H9 (cell line): ENCODE measurements at regions not wholly inside any gene's neighbourhood (a gene's known extent, or its start where the extent isn't known, plus 50 kb on each side); places are given as distances from the start of the nearest gene placed in this dataset.

ENCODE experiments used
- DNase-seq: peaks from one replicate; pipeline ENCODE4 v3.0.0-alpha.2; 2017
- H2AFZ ChIP-seq: one replicate; pipeline ENCODE4 v1.6.1; 2013; ENCODE audit warnings: mild to moderate bottlenecking, low read length, control low read depth, moderate library complexity
- H2AK5ac ChIP-seq: 2 replicates; pipeline ENCODE4 v1.6.1; 2013; ENCODE audit warnings: low read length, control low read depth, mixed read lengths; ENCODE audit not compliant: insufficient read length
- H2BK120ac ChIP-seq: one replicate; pipeline ENCODE4 v1.6.1; 2013; ENCODE audit warnings: low read depth, mild to moderate bottlenecking, low read length, control low read depth, inconsistent platforms; ENCODE audit not compliant: poor library complexity, severe bottlenecking
- H2BK12ac ChIP-seq: 2 replicates; pipeline ENCODE4 v1.6.1; 2013; ENCODE audit warnings: low read length, control low read depth, mixed read lengths, low read depth; ENCODE audit not compliant: insufficient read length
- H2BK15ac ChIP-seq: 2 replicates; pipeline ENCODE4 v1.6.1; 2013; ENCODE audit warnings: low read depth, low read length, control low read depth
- H2BK20ac ChIP-seq: one replicate; pipeline ENCODE4 v1.6.1; 2013; ENCODE audit warnings: low read depth, mild to moderate bottlenecking, low read length, control low read depth, inconsistent platforms; ENCODE audit not compliant: poor library complexity, severe bottlenecking
- H2BK5ac ChIP-seq: 2 replicates; pipeline ENCODE4 v1.6.1; 2013; ENCODE audit warnings: low read length, control low read depth, mixed read lengths; ENCODE audit not compliant: insufficient read length
- H3K14ac ChIP-seq: 2 replicates; pipeline ENCODE4 v1.6.1; 2013; ENCODE audit warnings: low read length, control low read depth; ENCODE audit not compliant: insufficient read depth
- H3K18ac ChIP-seq: 2 replicates; pipeline ENCODE4 v1.6.1; 2013; ENCODE audit warnings: low read depth, mild to moderate bottlenecking, mixed read lengths, low read length, control low read depth; ENCODE audit not compliant: insufficient read length
- H3K23ac ChIP-seq: 2 replicates; pipeline ENCODE4 v1.6.1; 2013; ENCODE audit warnings: low read length, control low read depth, mixed read lengths, low read depth; ENCODE audit not compliant: insufficient read length
- H3K23me2 ChIP-seq: 2 replicates; pipeline ENCODE4 v1.6.1; 2013; ENCODE audit warnings: low read depth, mild to moderate bottlenecking, mixed read lengths, low read length, control low read depth; ENCODE audit not compliant: insufficient read length, poor library complexity, severe bottlenecking
- H3K27ac ChIP-seq: 2 replicates; pipeline ENCODE4 v1.5.1; 2013; ENCODE audit warnings: low read length, control low read depth, mixed read lengths, low read depth; ENCODE audit not compliant: insufficient read length
- H3K27me3 ChIP-seq: 2 replicates; pipeline ENCODE4 v1.6.1; 2013; ENCODE audit warnings: low read length, control low read depth, inconsistent platforms; ENCODE audit not compliant: insufficient read depth
- H3K4ac ChIP-seq: 2 replicates; pipeline ENCODE4 v1.6.1; 2013; ENCODE audit warnings: low read depth, mild to moderate bottlenecking, control low read depth, inconsistent platforms, low read length, moderate library complexity
- H3K4me1 ChIP-seq: 2 replicates; pipeline ENCODE4 v1.6.1; 2013; ENCODE audit warnings: low read length, control low read depth, inconsistent platforms; ENCODE audit not compliant: insufficient read depth
- H3K4me2 ChIP-seq: 2 replicates; pipeline ENCODE4 v1.6.1; 2013; ENCODE audit warnings: low read length, control low read depth, mixed read lengths; ENCODE audit not compliant: insufficient read length, insufficient read depth
- H3K56ac ChIP-seq: 2 replicates; pipeline ENCODE4 v1.6.1; 2013; ENCODE audit warnings: low read depth, mild to moderate bottlenecking, mixed read lengths, low read length, control low read depth; ENCODE audit not compliant: insufficient read length
- H3K79me1 ChIP-seq: 2 replicates; pipeline ENCODE4 v1.6.1; 2013; ENCODE audit warnings: low read depth, mild to moderate bottlenecking, moderate library complexity, low read length, control low read depth, inconsistent platforms; ENCODE audit not compliant: insufficient read depth, poor library complexity, severe bottlenecking
- H3K79me2 ChIP-seq: 2 replicates; pipeline ENCODE4 v1.6.1; 2013; ENCODE audit warnings: low read length, control low read depth, inconsistent platforms; ENCODE audit not compliant: insufficient read depth
- H3K9ac ChIP-seq: 2 replicates; pipeline ENCODE4 v1.6.1; 2013; ENCODE audit warnings: low read length, control low read depth, mixed read lengths; ENCODE audit not compliant: insufficient read length; ENCODE audit errors: extremely low read depth
- H3K9me3 ChIP-seq: one replicate; pipeline ENCODE4 v1.6.1; 2013; ENCODE audit warnings: low read depth, low read length, inconsistent platforms; ENCODE audit not compliant: control insufficient read depth
- H3T11ph ChIP-seq: one replicate; pipeline ENCODE4 v1.6.1; 2013; ENCODE audit warnings: mild to moderate bottlenecking, low read length, control low read depth, inconsistent platforms
- H4K20me1 ChIP-seq: one replicate; pipeline ENCODE4 v1.6.1; 2013; ENCODE audit not compliant: control insufficient read depth, insufficient read length, insufficient read depth
- H4K5ac ChIP-seq: 2 replicates; pipeline ENCODE4 v1.6.1; 2013; ENCODE audit warnings: low read depth, mild to moderate bottlenecking, mixed read lengths, low read length, control low read depth; ENCODE audit not compliant: insufficient read length
- H4K8ac ChIP-seq: replicated peaks from 2 replicates; pipeline ENCODE4 v1.6.1; 2013; ENCODE audit warnings: low read length, control low read depth, mixed read lengths, low read depth; ENCODE audit not compliant: insufficient read length
- H4K91ac ChIP-seq: 2 replicates; pipeline ENCODE4 v1.6.1; 2013; ENCODE audit warnings: low read depth, mild to moderate bottlenecking, moderate library complexity, mixed read lengths, low read length, control low read depth; ENCODE audit not compliant: insufficient read length
- H3K27ac Mint-ChIP-seq, 3 experiments: 2 replicates in 2 of 3; 3 replicates in 1 of 3; pipeline ENCODE4 v1.8.0; 2020 to 2021; ENCODE audit warnings: mixed read lengths in 3 of 3, mild to moderate bottlenecking in 1 of 3, moderate library complexity in 1 of 3
- H3K27me3 Mint-ChIP-seq: 2 replicates; pipeline ENCODE4 v1.8.0; 2021; ENCODE audit warnings: low read depth, mild to moderate bottlenecking, moderate library complexity, mixed read lengths
- H3K36me3 Mint-ChIP-seq, 3 experiments: 2 replicates in 2 of 3; 3 replicates in 1 of 3; pipeline ENCODE4 v1.8.0; 2020 to 2021; ENCODE audit warnings: low read depth in 3 of 3, mixed read lengths in 3 of 3; ENCODE audit not compliant: insufficient read depth in 1 of 3
- H3K4me1 Mint-ChIP-seq, 2 experiments: 2 replicates each; pipeline ENCODE4 v1.8.0; 2020; ENCODE audit warnings: mixed read lengths in 2 of 2
- H3K4me3 Mint-ChIP-seq, 2 experiments: 2 replicates in 1 of 2; 3 replicates in 1 of 2; pipeline ENCODE4 v1.8.0; 2020 to 2021; ENCODE audit warnings: mild to moderate bottlenecking in 2 of 2, mixed read lengths in 2 of 2, moderate library complexity in 1 of 2
- H3K9me3 Mint-ChIP-seq, 2 experiments: 2 replicates in 1 of 2; 3 replicates in 1 of 2; pipeline ENCODE4 v1.8.0; 2020; ENCODE audit warnings: mild to moderate bottlenecking in 2 of 2, mixed read lengths in 2 of 2, moderate library complexity in 1 of 2
- CTCF ChIP-seq: fragments of 200-600 bp; sonication (generic); conservative IDR thresholded peaks from 3 replicates; pipeline ENCODE4 v1.8.0; 2021; ENCODE audit warnings: antibody characterized with exemption, mild to moderate bottlenecking
- WGBS: extraction: QIAGEN DNeasy Blood & Tissue Kit; methylation state at CpG from one replicate; pipeline ENCODE4 v1.1.7; 2013; ENCODE audit warnings: missing lambda C conversion rate, low lambda C conversion rate, mixed read lengths; ENCODE audit not compliant: insufficient read length; ENCODE audit errors: extremely low coverage; 5-methylcytosine and 5-hydroxymethylcytosine counted together

DNA sequence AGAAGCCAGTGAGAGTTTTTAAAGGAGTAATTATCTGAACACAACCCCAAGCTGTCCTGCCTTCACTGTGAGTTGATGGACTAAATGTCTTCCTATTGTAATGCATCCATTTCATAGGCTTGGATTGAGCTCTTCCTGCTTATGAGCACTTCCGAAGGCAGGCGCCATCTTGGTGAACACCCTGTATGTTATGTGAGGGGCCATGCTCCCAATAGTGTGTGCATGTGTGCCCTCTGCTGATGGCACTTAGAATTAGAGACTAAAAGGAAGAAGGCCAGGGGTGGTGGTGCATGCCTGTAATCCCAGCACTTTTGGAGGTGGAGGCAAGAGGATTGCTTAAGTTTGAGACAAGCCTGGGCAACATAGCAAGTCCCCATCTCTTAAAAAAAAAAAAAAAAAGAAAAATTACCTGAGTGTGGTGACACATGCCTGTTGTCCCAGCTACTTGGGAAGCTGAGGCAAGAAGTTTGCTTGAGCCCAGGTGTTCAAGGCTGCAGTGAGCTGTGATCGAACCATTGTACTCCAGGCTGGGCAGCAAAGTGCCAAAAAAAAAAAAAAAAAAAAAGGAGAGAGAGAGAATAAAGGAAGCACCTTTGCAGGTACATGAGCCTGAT is 65.0 kb downstream of the C9orf152 start:
- Histone ChIP-seq H3K79me1 (peaks cover 2% of the 10 kb centered on the region), H2BK120ac (no peak overlapping the region), H3K4me2 (no peak overlapping the region), H3K4me1 (no peaks in the 10 kb centered on the region), H3K27ac (no peak overlapping the region), H3K9ac (no peak overlapping the region), H2BK12ac (no peak overlapping the region), H4K5ac (no peak overlapping the region), H3K18ac (no peak overlapping the region), H2BK15ac (no peak overlapping the region), H3K23me2 (no peaks in the 10 kb centered on the region), H3K56ac (no peak overlapping the region), H3K27me3 (no peaks in the 10 kb centered on the region), H3K9me3 (no peaks in the 10 kb centered on the region), H4K20me1 (no peaks in the 10 kb centered on the region), H2BK5ac (no peak overlapping the region), H2AFZ (no peak overlapping the region), H4K91ac (no peak overlapping the region), H3K14ac (no peak overlapping the region), H4K8ac (no peak overlapping the region), H3T11ph (no peak overlapping the region), H3K23ac (no peak overlapping the region), H3K4ac (no peak overlapping the region), H2BK20ac (no peak overlapping the region), H3K79me2 (peaks cover 5% of the 10 kb centered on the region; the same call in 1 of the 2 replicates), H2AK5ac (no peak overlapping the region)
- WGBS = no CpG with 5 or more reads among the region's 3 CpGs
- Mint-ChIP-seq H3K9me3 (no peaks in the 10 kb centered on the region), H3K27ac (no peak overlapping the region), H3K4me3 (no peak overlapping the region; a peak in 1 of 5 replicates), H3K36me3 (peaks cover 11 to 25% (median 11%) of the 10 kb centered on the region in 3 experiments), H3K27me3 (no peaks in the 10 kb centered on the region), H3K4me1 (peaks cover 2 to 4% of the 10 kb centered on the region in 2 experiments; a peak in 1 of 4 replicates)
- peak; percentile 48 for TF ChIP-seq CTCF
- peak; percentile 45 for DNase-seq
